H1 (cell line): ENCODE measurements at regions not wholly inside any gene's neighbourhood (a gene's known extent, or its start where the extent isn't known, plus 50 kb on each side); places are given as distances from the start of the nearest gene placed in this dataset.

Experiments
- CTCF ChIA-PET: fragments of 300-600 bp; sonication (Branson Sonifier 250); formaldehyde crosslinking; loops from one replicate; lab custom pipeline; 2021; ENCODE audit not compliant: partially characterized antibody; lab: Charles Lee
- POLR2A ChIA-PET: fragments of 300-600 bp; sonication (Branson Sonifier 250); formaldehyde crosslinking; loops from one replicate; lab custom pipeline; 2021; ENCODE audit warnings: inconsistent platforms; ENCODE audit not compliant: partially characterized antibody; lab: Charles Lee
- DNase-seq, 2 experiments: peaks; one replicate each; pipeline versions ENCODE4 v3.0.0 to v3.0.0-alpha.2; 2010 to 2022; ENCODE audit warnings: low spot score in 2 of 2, low read depth in 1 of 2, mixed read lengths in 1 of 2
- FAIRE-seq: peaks from 2 replicates; lab custom pipeline; 2011; peaks lifted over from hg19 to GRCh38; lab: Jason Lieb, UNC
- H2AFZ ChIP-seq: 2 replicates; pipeline ENCODE4 v1.8.1; 2012; ENCODE audit warnings: low read length, inconsistent platforms
- H2AK5ac ChIP-seq: 2 replicates; pipeline ENCODE4 v1.6.1; 2013; ENCODE audit warnings: low read depth, low read length
- H2BK120ac ChIP-seq: replicated peaks from 2 replicates; pipeline ENCODE3; 2013; ENCODE audit warnings: low read depth, low read length, inconsistent platforms
- H2BK12ac ChIP-seq: 2 replicates; pipeline ENCODE4 v1.6.1; 2013; ENCODE audit warnings: low read depth, low read length
- H2BK15ac ChIP-seq: 2 replicates; pipeline ENCODE4 v1.6.1; 2013; ENCODE audit warnings: low read length
- H2BK20ac ChIP-seq: 2 replicates; pipeline ENCODE4 v1.6.1; 2013; ENCODE audit warnings: low read length
- H2BK5ac ChIP-seq: 2 replicates; pipeline ENCODE4 v1.6.1; 2013; ENCODE audit warnings: low read depth, low read length
- H3K14ac ChIP-seq: 2 replicates; pipeline ENCODE4 v1.6.1; 2013; ENCODE audit warnings: inconsistent platforms; ENCODE audit not compliant: insufficient read length
- H3K18ac ChIP-seq: 2 replicates; pipeline ENCODE4 v1.6.1; 2013; ENCODE audit warnings: low read length; ENCODE audit errors: extremely low read depth
- H3K23ac ChIP-seq: 2 replicates; pipeline ENCODE4 v1.6.1; 2013; ENCODE audit warnings: inconsistent platforms; ENCODE audit not compliant: insufficient read length
- H3K23me2 ChIP-seq: 2 replicates; pipeline ENCODE4 v1.6.1; 2013; ENCODE audit warnings: low read depth, low read length
- H3K27ac ChIP-seq: 2 replicates; pipeline ENCODE4 v1.6.1; 2011; ENCODE audit warnings: low read depth, low read length, inconsistent platforms
- H3K27me3 ChIP-seq, 4 experiments: replicated peaks in 1 of 4; 1 replicate in 1 of 4; 2 replicates in 3 of 4; pipeline versions ENCODE4 v1.6.1 to v1.8.1; 2011 to 2013; ENCODE audit warnings: low read length in 3 of 4, mild to moderate bottlenecking in 3 of 4, inconsistent platforms in 2 of 4, mixed read lengths in 2 of 4, moderate library complexity in 1 of 4; ENCODE audit not compliant: control insufficient read depth in 3 of 4, insufficient read depth in 3 of 4; ENCODE audit errors: extremely low read depth in 1 of 4
- H3K36me3 ChIP-seq, 4 experiments: 2 replicates each; pipeline versions ENCODE4 v1.6.1 to v1.8.1; 2011 to 2013; ENCODE audit warnings: mild to moderate bottlenecking in 4 of 4, low read length in 3 of 4, moderate library complexity in 2 of 4, control low read depth in 1 of 4, inconsistent platforms in 1 of 4; ENCODE audit not compliant: insufficient read depth in 4 of 4, control insufficient read depth in 2 of 4
- H3K4ac ChIP-seq: replicated peaks from 2 replicates; pipeline ENCODE3; 2013; ENCODE audit warnings: low read length, low read depth, mixed read lengths, inconsistent platforms; ENCODE audit not compliant: insufficient read length
- H3K4me1 ChIP-seq, 4 experiments: replicated peaks in 1 of 4; 1 replicate in 1 of 4; 2 replicates in 3 of 4; pipeline versions ENCODE4 v1.6.1 to v1.8.1; 2011 to 2013; ENCODE audit warnings: low read length in 3 of 4, inconsistent platforms in 2 of 4, mixed read lengths in 1 of 4; ENCODE audit not compliant: insufficient read depth in 4 of 4, control insufficient read depth in 3 of 4
- H3K4me2 ChIP-seq, 2 experiments: 2 replicates each; pipeline versions ENCODE4 v1.6.1 to v1.8.1; 2011 to 2013; ENCODE audit warnings: low read depth in 2 of 2, low read length in 2 of 2, control low read depth in 1 of 2, inconsistent platforms in 1 of 2, mild to moderate bottlenecking in 1 of 2; ENCODE audit not compliant: insufficient read depth in 1 of 2
- H3K4me3 ChIP-seq, 4 experiments: fragments of 200-600, 300-600 bp in 1 of 4; sonication (generic), shearing (Covaris generic), sonication (Bioruptor Twin) in 1 of 4; 2 replicates each; pipeline versions ENCODE4 v1.5.1 to v1.8.1; 2011 to 2016; ENCODE audit warnings: low read length in 4 of 4, low read depth in 3 of 4, control low read depth in 2 of 4, inconsistent platforms in 2 of 4, mild to moderate bottlenecking in 2 of 4, mixed read lengths in 1 of 4, moderate library complexity in 1 of 4; ENCODE audit not compliant: insufficient read depth in 2 of 4; ENCODE audit errors: extremely low read depth in 1 of 4
- H3K56ac ChIP-seq: replicated peaks from 2 replicates; pipeline ENCODE3; 2013; ENCODE audit warnings: low read depth, mild to moderate bottlenecking, mixed read lengths, low read length, inconsistent platforms; ENCODE audit not compliant: insufficient read length
- H3K79me1 ChIP-seq: 2 replicates; pipeline ENCODE4 v1.6.1; 2013; ENCODE audit warnings: low read depth, low read length, control low read depth
- H3K79me2 ChIP-seq, 2 experiments: 2 replicates each; pipeline versions ENCODE4 v1.6.1 to v1.8.1; 2012 to 2013; ENCODE audit warnings: low read length in 2 of 2, mild to moderate bottlenecking in 2 of 2, inconsistent platforms in 1 of 2; ENCODE audit not compliant: insufficient read depth in 2 of 2, control insufficient read depth in 1 of 2
- H3K9ac ChIP-seq, 4 experiments: replicated peaks in 1 of 4; 1 replicate in 1 of 4; 2 replicates in 3 of 4; pipeline versions ENCODE4 v1.6.1 to v1.8.1; 2011 to 2013; ENCODE audit warnings: low read depth in 3 of 4, low read length in 3 of 4, control low read depth in 2 of 4, mild to moderate bottlenecking in 2 of 4, moderate library complexity in 2 of 4, inconsistent platforms in 1 of 4; ENCODE audit errors: extremely low read depth in 1 of 4
- H3K9me3 ChIP-seq, 2 experiments: 2 replicates each; pipeline versions ENCODE4 v1.6.1 to v1.8.1; 2012 to 2013; ENCODE audit warnings: mild to moderate bottlenecking in 2 of 2, moderate library complexity in 2 of 2, control low read depth in 1 of 2, inconsistent platforms in 1 of 2, low read depth in 1 of 2, low read length in 1 of 2, mixed read lengths in 1 of 2; ENCODE audit not compliant: insufficient read depth in 2 of 2
- H4K20me1 ChIP-seq, 2 experiments: replicated peaks in 1 of 2; 2 replicates each; pipeline versions ENCODE3 to v1.8.1; 2011 to 2013; ENCODE audit warnings: inconsistent platforms in 2 of 2, low read length in 2 of 2, mild to moderate bottlenecking in 1 of 2; ENCODE audit not compliant: insufficient read depth in 2 of 2, control insufficient read depth in 1 of 2
- H4K5ac ChIP-seq: 2 replicates; pipeline ENCODE4 v1.6.1; 2013; ENCODE audit warnings: low read length, low read depth, mixed read lengths, inconsistent platforms; ENCODE audit not compliant: insufficient read length
- H4K8ac ChIP-seq: 2 replicates; pipeline ENCODE4 v1.8.0; 2013; ENCODE audit warnings: mild to moderate bottlenecking, moderate library complexity, low read length, inconsistent platforms; ENCODE audit not compliant: insufficient read depth; ENCODE audit errors: extremely low read depth
- H4K91ac ChIP-seq: replicated peaks from 2 replicates; pipeline ENCODE3; 2013; ENCODE audit warnings: low read length, mixed read lengths, inconsistent platforms; ENCODE audit not compliant: insufficient read length
- CHD1 ChIP-seq: IDR thresholded peaks from 2 replicates; pipeline ENCODE4 v1.6.1; 2012; ENCODE audit warnings: low read depth, low read length, improper control_type of control experiment
- FOSL1 ChIP-seq: IDR thresholded peaks from 2 replicates; pipeline ENCODE4 v1.6.1; 2011; ENCODE audit warnings: mild to moderate bottlenecking, low read depth, low read length, moderate library complexity; ENCODE audit not compliant: insufficient read depth
- NRF1 ChIP-seq: IDR thresholded peaks from 2 replicates; pipeline ENCODE4 v1.6.1; 2011; ENCODE audit warnings: mild to moderate bottlenecking, low read depth, low read length, improper control_type of control experiment
- RBBP5 ChIP-seq: IDR thresholded peaks from 2 replicates; pipeline ENCODE4 v1.7.1; 2012; ENCODE audit warnings: low read depth, mild to moderate bottlenecking, inconsistent platforms, low read length, moderate library complexity, borderline replicate concordance
- TAF7 ChIP-seq: optimal IDR thresholded peaks from 2 replicates; pipeline ENCODE3; 2011; ENCODE audit warnings: low read depth, mild to moderate bottlenecking, inconsistent platforms, low read length, moderate library complexity, borderline replicate concordance
- TCF12 ChIP-seq: IDR thresholded peaks from 2 replicates; pipeline ENCODE4 v1.6.1; 2011; ENCODE audit warnings: low read depth, mild to moderate bottlenecking, low read length
- USF2 ChIP-seq: IDR thresholded peaks from 2 replicates; pipeline ENCODE4 v1.6.1; 2011; ENCODE audit warnings: low read length, improper control_type of control experiment
- WGBS, 2 experiments: shearing (Covaris generic) in 1 of 2; methylation state at CpG; one replicate each; pipeline versions ENCODE4 v1.1.6 to v1.1.7; 2013 to 2015; ENCODE audit warnings: low lambda C conversion rate in 2 of 2, mixed read lengths in 2 of 2, inconsistent platforms in 1 of 2, low coverage in 1 of 2, missing lambda C conversion rate in 1 of 2; ENCODE audit not compliant: insufficient replicate concordance in 2 of 2, insufficient coverage in 1 of 2, insufficient read length in 1 of 2; ENCODE audit errors: extremely low coverage in 1 of 2, missing lambda C conversion rate in 1 of 2; 5-methylcytosine and 5-hydroxymethylcytosine counted together

GRCh38 chr21:14711287-14711686 is 165.2 kb upstream of the SAMSN1 start:
- Histone ChIP-seq H2AFZ (no peak overlapping the region), H2BK120ac (no peak overlapping the region), H3K56ac (no peak overlapping the region), H2BK5ac (no peak overlapping the region), H3K27ac (no peak overlapping the region), H4K20me1 (no peaks in the 10 kb centered on the region), H2BK12ac (no peak overlapping the region), H3K23me2 (no peaks in the 10 kb centered on the region), H2BK15ac (no peak overlapping the region), H2AK5ac (no peak overlapping the region), H3K9me3 (no peaks in the 10 kb centered on the region; a peak in 1 of 4 replicates), H3K4ac (no peak overlapping the region), H3K14ac (no peak overlapping the region), H3K36me3 (no peaks in the 10 kb centered on the region), H3K9ac (no peak overlapping the region), H4K91ac (no peak overlapping the region), H4K5ac (no peak overlapping the region), H3K4me2 (no peak overlapping the region), H3K18ac (no peak overlapping the region), H3K79me2 (no peaks in the 10 kb centered on the region), H3K23ac (no peak overlapping the region), H3K79me1 (no peaks in the 10 kb centered on the region), H3K4me3 (no peak overlapping the region), H2BK20ac (no peak overlapping the region), H3K4me1 (no peaks in the 10 kb centered on the region), H4K8ac (no peak overlapping the region), H3K27me3 (no peaks in the 10 kb centered on the region)
- POLR2A ChIA-PET = no interaction called here
- no peak for DNase-seq
- 96% methylated on average over 1 of the region's 1 CpG; no CpG with 5 or more reads in 1 of the 2 experiments for WGBS, 2 experiments
- FAIRE-seq = no peak
- CTCF ChIA-PET = no interaction called here
- TF ChIP-seq FOSL1 (no peak), NRF1 (no peak), CHD1 (no peak), RBBP5 (no peak), TAF7 (no peak), TCF12 (no peak), USF2 (no peak)
